Cerebellar cortex (tissue), 1 donor: ENCODE measurements at regions not wholly inside any gene's neighbourhood (a gene's known extent, or its start where the extent isn't known, plus 50 kb on each side); places are given as distances from the start of the nearest gene placed in this dataset.

Experiments used
- DNase-seq: peaks from one replicate; pipeline ENCODE4 v3.0.0-alpha.2; 2015; ENCODE audit warnings: low spot score

DNA sequence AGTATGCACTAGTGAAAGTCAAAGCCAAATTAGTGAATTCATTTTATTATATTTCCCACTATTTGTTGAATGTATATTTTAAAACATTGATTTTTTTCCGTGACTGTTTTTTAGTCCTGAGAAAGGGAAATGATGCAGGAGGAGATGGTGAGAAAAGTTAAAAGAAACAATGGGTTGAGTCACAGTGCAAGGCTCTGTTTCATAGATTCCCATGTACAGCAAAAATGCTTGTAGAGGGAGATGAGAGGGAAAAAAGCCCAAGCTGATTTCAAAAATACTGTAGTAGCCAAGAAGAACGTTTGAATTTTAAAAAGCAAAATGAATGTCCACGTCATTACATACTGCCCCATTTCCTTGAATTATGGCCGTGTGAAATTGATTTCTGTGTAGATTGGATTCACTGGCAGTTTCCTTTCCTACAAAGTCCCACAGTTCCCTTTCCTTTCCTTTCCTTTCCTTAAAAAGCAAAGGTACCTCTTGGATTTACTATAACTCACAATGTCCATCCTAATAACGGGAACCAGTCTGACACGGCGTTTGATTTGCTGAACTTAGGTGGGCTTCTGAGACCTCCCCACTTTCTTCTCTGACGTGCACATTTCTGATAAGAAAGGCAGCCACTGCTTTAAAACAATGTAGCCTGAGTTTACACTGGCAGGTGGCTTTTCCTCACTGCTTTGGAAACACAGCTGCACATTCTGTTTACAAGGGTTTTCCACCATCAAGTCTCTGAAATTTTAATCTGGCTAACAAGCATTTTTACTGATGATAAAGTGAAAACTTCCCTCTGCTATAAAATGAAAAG lies 63.7 kb downstream of the SPCS3 start:
- no peak for DNase-seq

DNA sequence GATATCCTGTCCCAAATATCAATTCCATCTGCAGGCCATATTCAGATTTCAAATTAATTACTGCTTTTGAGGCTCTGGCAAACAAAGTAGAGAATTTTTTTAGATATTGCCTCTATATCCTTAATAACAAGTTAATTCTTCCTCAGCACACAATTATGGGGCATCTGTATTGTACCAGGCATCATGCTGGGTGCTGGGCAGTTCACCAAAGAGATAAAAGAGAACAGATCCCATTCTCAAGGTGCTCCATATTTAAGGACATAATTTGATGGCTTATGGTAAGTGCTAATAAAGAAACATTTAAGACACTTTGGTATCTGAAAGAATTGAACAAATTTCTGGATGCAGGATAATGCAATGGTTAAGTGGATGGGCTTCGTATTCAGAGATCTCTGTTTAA lies 65.8 kb downstream of the SPCS3 start:
- DNase-seq, result peak; percentile 59

DNA sequence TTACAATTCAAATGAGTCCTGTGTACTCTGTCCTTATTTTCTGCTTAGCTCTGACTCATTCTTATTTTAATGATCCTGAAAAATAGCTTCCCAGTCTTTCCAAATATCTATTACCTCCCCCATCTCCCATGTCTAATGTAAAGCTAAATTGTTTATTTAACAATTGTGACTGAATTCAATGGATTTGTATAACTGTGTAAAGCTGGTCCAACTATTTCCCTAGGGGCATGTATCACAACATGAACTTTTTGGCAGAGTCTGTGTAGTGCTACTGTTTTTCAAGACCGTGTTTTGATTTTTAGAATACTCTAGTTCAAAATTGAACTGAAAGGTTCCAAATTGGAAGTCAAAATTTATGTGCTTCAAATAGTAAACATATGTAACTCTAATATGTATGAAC lies 67.8 kb downstream of the SPCS3 start:
- no peak for DNase-seq

DNA sequence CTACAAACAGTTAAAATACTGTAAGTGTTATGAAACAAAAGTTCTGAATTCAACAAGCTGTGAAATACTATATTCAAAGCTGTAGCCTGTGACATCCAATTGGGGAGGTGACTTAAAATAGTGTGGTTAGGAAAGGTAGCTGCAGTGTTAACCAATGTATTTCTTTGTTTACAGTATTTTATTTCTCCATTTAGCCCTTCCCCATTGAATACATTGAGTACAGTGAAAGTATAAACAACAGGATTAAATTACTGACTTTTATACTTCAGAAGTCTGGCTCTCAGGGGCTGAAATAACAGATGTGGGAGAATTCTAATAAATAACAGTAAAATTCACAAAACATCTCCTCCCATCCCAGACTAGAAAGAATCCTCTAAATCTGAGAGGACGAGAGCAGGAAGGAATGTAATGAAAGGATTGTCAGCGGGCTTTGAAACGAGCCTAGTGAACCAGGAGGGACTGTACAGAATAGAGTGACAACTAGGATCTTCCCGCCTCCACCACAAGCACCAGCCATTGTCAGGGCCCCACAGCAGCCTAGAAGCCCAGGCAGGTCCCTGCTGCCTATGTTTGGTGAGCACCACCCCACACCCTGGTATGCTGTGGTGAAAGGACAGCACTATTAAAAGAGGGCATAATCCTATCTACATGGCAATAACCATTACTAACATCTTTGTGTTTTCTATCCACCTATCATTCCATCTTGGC lies 73.7 kb downstream of the SPCS3 start:
- DNase-seq, result no peak

DNA sequence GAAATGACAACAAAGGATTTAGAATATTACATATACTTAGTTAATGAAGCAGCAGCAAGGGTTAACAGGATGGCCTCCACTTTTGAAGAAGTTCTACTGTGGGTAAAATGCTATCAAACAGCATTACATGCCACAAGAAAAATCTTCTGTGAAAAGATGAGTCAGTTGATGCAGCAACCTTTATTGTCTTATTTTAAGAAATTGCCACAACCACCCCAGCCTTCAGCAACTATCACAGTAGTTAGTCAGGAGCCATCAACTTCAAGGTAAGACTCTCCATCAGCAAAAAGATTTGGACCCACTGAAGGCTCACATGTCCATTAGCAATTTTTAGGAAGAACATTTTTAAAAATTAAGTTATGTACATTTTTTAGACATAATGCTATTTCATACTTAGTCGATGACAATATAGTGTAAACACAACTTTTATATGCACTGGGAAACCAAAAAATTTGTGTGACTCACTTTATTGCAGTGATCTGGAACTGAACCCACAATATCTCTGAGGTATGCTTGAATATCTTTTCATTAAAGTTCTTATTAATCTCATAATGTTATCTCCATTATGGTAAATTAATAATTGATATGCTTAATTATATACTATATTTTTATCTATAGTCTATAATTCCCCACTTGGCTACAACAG lies 81.2 kb downstream of the SPCS3 start:
- no peak for DNase-seq

DNA sequence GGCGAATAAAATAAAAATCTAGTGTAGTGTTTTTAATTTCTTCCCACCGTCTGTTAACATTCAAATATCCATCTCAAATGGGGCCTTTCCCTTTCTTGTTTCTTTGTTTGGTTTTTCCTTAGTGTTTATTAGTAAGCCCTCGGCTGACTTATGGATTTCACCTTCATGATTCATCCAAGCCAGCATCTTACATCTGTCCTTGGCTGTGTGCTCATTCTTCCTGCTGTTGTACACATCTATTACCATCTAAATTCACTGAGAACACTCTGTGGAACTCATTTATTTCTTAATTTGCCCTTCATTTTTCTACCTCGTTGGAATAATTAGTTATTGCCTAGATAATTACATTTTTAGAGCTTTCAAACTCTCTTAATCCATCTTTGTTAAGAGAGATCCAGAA lies 84.9 kb downstream of the SPCS3 start:
- no peak for DNase-seq

DNA sequence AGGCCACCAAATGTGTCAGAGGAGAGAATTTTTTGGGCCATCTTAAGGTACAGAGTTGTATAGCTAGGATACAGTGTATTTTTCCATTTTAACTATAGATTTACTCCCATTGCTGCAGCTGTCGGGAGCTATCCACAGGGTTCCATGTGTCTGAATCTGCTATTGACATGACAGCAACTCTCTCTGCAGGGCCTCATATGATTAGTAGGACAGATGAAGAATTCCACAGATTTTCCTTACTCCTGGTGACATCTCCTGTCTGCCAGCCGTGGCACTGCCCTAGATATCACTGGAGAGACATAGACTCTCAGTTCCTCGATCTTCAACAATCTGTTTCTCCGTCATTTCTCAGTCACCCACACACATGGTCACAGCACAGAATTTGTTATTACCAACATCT lies 86.5 kb downstream of the SPCS3 start:
- DNase-seq, result no peak

DNA sequence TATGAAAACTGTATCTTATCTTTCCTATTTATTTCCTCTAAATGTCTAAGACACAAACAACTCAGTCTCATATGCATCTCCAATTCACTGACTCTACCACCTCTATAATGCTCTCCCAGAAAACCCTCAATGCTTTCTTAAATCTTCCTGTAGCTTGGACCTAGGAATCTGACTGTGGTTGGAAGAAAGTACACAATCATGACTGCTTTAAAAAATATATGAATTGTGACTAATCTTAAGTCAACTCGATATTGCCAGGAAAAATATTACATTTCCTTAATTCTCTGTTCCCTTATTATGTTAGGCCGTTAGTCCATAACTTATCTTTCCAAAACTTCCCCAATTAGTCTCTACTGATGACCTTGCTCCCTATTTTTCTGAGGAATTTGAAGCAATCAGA lies 87.0 kb downstream of the SPCS3 start:
- DNase-seq, result no peak

DNA sequence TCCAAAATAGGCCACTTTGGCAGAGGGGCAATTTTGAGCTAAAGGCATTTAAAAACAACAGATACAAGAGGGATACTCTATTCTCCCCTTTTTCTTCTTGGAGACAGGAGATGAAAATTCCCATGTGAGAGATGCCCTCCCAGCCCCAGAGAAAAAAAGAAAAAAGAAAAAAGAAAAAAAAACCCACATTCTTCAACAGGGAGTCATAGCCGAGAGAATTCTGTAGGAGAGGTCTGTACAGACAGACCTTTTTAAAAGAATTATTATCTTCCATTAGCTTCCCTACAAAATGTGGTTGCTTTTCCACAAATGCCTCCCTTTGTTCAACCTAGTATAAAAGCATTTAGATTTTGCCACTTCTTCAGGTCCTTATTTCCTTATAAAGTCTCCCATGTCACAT lies 89.9 kb downstream of the SPCS3 start:
- no peak for DNase-seq

DNA sequence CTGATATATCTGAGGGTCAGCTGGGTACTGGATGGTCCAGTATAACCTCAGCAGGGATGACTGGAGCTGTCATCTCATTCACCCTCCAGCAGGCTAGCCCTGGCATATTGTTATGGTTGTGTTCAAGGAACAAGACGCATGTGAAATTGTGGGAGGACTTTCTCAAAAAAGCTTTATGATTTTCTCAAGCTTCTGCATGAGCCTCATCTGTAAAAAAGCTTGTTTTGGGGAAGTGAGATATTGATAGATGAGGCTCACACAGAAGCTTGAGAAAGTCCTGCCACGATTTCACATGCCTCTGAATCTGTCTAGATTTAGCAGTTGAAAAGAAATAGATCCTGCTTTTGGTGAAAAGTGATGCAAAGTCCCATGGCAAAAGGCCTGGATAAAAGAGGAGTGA lies 93.4 kb downstream of the SPCS3 start:
- DNase-seq, result no peak

DNA sequence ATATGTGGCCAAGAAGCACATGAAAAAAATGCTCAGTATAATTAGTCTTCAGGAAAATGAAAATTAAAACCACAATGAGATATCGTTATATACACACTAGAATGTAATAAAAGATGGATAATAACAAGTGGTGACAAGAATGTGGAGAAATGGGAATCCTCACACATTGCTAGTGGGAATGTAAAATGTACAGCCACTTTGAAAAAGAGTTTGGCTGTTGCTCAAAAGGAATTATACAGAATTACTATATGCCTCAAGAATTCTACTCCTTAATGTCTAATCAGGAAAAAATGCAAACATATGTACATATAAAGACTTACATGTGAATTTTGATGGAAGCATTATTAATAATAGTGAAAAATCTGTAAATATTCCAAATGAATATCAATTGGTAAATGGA lies 102.2 kb downstream of the SPCS3 start:
- no peak for DNase-seq

DNA sequence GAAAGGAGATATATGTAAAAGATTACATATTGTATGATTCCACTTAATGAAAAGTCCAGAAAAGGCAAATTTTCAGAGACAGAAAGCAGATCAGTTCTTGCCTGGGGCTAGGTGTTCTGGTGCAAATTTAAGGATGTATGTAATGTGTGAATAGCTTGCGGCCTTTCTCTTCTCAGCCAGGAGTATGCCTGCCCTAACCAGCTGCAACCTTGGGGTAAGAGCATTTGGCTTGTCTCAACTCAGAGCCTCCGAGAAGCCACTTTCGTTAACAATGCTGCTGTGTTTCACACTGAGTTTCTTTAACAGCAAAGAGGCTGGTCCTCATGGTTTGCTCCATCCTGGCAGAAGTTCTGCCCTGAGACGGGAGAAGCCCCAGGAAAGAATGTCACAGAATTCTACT lies 102.7 kb downstream of the SPCS3 start:
- no peak for DNase-seq

DNA sequence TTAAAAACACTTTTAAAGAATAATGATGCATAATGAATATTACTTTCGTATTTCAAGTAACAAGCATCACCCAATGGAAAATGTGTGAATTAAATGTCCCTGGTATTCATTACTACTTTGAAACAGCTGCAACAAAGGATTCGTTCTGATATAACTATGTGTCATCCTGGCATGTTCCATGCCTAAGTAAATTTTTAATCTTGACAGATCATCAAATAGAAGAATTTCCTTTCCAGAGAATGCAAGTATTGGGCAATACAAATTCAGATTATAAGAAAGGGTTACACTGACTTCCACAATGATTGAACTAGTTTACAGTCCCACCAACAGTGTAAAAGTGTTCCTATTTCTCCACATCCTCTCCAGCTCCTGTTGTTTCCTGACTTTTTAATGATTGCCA lies 105.3 kb downstream of the SPCS3 start:
- DNase-seq, result no peak

DNA sequence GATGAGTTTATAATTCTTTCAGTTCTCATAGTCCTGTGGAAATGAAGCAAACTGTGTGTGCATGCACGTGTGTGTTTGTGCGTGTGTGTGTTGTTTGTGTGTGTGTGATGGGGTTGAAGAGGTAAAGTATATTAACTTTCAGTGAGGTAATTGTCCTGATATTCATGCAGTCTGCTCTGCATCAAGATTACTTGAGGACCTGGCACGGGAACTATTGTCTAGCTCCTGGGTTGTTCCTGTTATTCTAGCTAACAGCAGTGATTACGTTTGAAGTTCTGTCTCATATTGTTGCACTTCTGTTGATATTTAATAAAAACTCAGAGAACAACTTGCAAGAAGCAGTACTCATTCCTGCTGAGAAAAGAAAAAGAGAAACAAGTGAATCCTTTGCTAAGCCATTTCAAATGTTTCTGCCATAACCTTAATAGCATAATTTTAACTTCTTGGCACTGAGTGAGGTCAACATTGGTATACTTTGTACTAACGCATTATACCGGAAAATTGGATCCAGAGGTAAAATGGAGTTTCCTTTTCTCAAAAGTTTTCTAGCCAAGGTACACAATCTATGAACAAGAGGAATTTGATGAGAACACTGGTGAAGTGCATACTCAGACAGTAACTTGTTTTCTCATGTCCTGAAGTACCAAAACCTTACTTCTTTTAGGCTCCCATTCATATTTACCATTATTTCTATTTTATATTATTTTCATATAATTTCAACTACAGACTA lies 113.2 kb downstream of the SPCS3 start:
- DNase-seq, result no peak

DNA sequence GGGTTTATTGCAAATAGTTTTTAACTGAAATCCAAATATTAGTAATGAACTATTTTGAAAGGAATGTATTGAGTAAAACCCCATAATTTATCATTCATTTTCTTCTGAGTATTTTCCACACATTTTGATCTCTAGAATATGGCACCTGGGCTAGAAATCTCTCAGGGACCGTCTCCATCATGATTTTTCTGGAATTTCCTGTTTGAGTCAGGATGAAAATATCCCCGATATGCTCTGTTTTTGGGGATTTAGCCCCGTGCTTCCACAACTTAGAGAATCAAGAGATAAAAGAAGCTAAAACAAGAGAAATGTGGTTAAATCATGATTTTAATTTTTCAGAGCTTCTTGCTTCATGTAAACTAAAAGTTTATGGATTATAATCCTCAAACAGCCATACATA lies 114.2 kb downstream of the SPCS3 start:
- no peak for DNase-seq

DNA sequence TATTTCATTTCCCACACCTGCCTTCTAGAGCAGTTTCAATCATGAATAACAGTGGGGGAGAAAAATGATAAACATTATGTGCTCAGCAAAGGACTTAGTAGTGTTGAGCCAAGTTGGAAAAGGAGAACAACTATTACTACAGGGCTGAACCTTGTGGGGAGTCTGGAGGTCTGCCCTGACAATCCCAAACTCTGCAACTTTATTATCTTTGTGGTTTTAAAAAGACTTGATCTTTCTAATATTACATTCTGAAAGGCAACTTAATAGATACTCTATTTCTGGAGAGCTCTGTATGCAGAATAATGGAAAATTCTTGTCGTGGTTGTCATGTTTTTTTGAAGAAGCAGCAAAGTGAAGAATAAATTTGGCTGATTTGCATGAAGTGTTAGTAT lies 116.1 kb downstream of the SPCS3 start:
- no peak for DNase-seq

DNA sequence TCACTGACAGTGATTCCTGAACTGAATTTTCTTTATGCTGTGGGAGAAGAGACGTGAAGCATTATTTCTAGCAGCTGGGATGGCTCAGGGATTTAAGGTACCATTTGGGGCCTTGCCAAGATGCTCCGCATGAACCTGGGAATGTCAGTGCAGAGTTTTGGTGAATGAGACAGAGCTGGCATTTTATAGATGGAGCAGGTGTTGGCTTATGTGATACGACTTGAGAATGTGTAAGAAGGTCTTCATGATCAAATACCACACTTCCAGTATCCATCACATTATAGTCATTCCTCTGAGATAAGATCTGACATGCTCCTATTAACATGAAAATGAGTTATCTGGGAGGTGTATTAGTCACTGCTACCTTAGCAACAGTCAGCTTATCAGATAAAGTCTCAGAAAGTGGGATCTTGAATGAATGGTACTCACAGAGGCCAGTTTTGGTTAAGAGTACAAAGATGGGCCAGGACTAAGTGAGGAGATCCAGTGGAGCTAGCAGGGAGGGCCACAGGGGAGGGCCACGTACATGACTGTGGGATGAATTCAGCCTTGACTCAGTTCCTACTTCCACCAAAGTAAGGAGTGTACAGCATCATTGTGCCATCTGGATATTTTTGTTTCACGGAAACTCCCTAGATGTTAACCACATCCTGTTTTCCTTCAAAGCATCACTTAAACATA lies 116.7 kb downstream of the SPCS3 start:
- DNase-seq, result no peak

DNA sequence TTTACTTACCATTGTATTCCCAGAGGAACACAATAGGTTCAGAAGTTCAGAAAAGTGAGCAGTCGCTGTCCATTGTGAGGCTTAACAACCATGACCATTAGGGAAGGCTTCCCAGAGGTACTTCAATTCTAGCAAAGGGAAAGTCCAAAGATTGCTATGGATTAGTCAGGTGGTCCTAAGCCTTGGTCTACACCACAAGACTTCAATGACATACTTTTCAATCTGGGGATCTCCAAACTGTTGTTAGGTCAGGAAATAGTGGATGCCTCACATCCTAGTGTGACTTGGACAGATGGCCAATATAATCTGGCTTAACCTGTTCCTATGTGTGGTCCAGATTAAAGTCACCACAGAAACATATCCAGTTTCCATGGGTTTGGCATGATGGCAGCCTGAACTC lies 118.0 kb downstream of the SPCS3 start:
- no peak for DNase-seq

DNA sequence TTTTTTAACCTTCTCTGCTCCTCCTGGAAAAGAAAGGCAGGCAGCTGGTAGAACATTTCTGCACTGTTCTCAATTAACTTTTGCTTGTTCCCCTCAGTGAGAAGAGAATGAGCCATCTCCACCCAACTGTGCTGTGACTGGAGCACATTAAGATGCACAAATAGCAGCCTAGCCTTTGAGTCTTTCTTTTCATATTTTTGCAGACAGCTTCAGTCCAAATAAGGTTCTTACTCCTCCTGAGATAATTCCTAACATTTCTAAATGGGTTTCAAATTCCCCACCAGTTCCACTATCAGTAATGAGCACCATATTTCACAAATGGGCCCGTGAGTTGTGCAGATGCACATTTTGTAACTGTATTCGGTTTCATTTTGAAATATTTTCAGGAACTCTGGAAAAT lies 118.6 kb downstream of the SPCS3 start:
- no peak for DNase-seq

DNA sequence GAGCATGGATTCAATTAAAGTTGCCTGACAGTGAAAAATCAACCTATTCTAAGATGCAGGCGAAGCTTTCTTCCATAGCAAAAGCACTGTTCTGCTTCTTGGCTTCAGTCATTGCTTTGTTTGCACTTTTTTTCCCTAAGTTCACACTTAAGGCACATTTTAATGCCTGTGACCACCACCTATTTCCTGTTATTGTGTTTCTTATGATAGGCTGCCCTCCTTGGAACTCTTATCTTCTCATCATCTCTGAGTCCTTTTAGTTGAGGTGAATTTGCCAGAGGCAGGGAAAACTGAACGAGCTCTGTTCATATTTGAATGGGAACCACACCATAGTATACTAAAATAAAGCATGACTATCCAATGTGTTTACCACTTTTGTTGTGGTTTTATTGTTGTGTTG lies 119.8 kb downstream of the SPCS3 start:
- DNase-seq, result no peak

DNA sequence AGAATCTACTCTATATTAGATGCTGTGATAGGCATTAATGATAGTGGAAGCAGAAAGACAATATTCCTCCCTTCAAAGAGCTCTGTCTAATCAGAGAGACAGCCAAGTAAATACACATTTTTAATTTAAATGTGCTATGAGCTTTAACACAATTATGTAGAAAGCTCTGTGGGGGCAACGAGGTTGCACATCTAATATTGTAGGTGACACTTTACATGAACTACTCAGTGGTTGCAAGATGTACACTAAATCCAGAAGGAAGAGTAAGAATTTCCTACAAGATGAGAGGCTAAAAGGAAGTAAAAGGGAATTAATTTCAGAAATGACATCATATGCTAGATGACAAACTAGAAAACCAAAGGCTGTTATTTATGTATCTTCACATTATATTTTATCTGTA lies 120.9 kb downstream of the SPCS3 start:
- DNase-seq, result no peak

DNA sequence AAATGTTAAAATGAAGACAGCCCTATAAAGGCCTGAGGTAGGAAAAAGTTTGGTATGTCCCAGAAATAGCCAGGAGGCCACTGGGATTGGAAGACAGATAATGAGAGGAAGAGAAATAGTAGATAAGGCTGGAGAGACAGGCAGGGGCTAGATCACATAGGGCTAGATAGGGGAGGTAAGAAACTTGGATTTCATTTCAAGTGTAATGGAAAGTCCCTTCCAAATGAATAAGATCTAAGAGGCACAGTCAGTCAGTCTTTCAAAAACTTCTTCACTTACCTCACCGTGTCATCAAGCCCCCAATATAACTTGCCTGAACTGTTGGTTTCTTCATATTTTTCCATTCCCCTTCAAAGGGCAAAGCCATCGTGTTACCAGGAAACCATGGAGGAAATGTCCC lies 121.8 kb downstream of the SPCS3 start:
- DNase-seq, result no peak
